ENCODE measurements at regions not wholly inside any gene's neighbourhood (a gene's known extent, or its start where the extent isn't known, plus 50 kb on each side); places are given as distances from the start of the nearest gene placed in this dataset.
"Not testable (repeated sequence)": the region's sequence is repeated elsewhere in the genome, so short reads cannot be mapped to it uniquely, and the experiment has no call there.

- H3K27ac ChIP-seq (ENCODE audit: low read depth, low read length); H3K4me1 Mint-ChIP-seq; H3K4me1 ChIP-seq (ENCODE audit: insufficient read depth, low read length); H3K4me3 Mint-ChIP-seq; H3K27me3 Mint-ChIP-seq; H3K36me3 ChIP-seq (ENCODE audit: insufficient read depth, low read length); H3K4me3 ChIP-seq (ENCODE audit: low read length in 2 of 2); H3K36me3 Mint-ChIP-seq; CTCF ChIA-PET (ENCODE audit: partially characterized antibody); H3K27me3 ChIP-seq (ENCODE audit: insufficient read depth, low read length); H3K27ac Mint-ChIP-seq; H3K9me3 Mint-ChIP-seq; DNase-seq; intact Hi-C loops (cut with micrococcal nuclease); POLR2A ChIA-PET (ENCODE audit: partially characterized antibody); H3K9me3 ChIP-seq (ENCODE audit: control insufficient read depth in 1 of 2, low read length in 2 of 2): not testable (repeated sequence)
Measured at GRCh38 chr9:61817127-61817705, 627.4 kb downstream of the SPATA31A7 start.

DNA sequence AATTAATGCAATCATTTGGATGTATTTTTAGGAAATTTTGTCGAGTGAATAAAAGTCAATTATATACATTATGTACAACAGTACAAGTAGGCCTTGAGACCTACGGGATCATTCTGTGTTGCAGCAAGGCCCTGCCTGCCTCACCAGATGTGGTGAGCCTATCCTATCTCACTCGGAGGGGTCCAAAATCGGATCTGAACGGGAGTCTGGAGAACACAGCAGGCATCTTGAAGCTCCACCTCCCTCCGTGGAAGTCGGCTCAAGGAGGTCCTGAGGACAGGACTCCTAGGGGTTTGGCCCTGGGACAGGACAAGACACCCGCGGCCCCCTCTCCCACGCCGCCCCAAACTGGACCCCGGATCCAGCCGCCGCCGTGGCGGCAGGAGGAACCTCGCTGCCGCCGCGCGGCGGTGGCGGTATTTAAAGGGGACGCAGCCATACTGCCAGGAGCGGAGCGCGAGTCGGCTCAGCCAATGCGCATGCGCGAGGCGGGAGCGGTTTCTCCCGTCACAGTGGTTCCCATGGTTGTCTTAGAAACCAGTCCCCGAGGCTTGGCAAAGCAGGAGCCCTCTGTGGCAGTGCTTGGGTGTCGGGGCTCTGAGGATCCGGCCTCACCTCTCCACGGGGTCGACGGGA is 663.9 kb downstream of the SPATA31A7 start:
- H3K4me1 ChIP-seq (ENCODE audit: insufficient read depth, low read length); H3K27ac Mint-ChIP-seq; intact Hi-C loops (cut with micrococcal nuclease); H3K27me3 ChIP-seq (ENCODE audit: insufficient read depth, low read length); H3K4me1 Mint-ChIP-seq; H3K36me3 Mint-ChIP-seq; H3K9me3 Mint-ChIP-seq; H3K36me3 ChIP-seq (ENCODE audit: insufficient read depth, low read length); H3K27me3 Mint-ChIP-seq; CTCF ChIA-PET (ENCODE audit: partially characterized antibody); H3K4me3 Mint-ChIP-seq; H3K4me3 ChIP-seq (ENCODE audit: low read length in 2 of 2); H3K27ac ChIP-seq (ENCODE audit: low read depth, low read length); H3K9me3 ChIP-seq (ENCODE audit: control insufficient read depth in 1 of 2, low read length in 2 of 2); POLR2A ChIA-PET (ENCODE audit: partially characterized antibody): not testable (repeated sequence)
- peak; percentile 85 to 88 (median 87) for DNase-seq

DNA sequence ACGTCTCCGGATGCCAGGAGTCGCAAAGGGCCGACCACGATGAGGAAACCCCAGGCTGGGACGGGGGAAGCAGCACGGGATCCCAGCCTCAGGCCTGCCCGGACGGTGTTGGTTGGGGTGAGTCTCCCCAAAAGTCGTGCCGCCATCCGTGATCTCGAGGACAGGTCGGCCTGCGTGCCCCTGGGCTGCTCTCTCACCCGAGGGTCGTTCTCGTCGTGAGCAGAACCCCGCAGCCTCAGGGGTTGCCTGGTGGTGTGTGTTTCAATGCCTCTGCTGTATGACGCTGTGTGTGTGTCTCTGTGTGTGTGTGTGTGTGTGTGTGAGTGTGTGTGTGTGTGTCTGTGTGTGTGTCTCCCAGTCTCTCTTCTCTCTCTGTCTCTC is 664.4 kb downstream of the SPATA31A7 start:
- H3K27me3 Mint-ChIP-seq; H3K27ac Mint-ChIP-seq; H3K9me3 Mint-ChIP-seq; H3K4me3 ChIP-seq (ENCODE audit: low read length in 2 of 2); intact Hi-C loops (cut with micrococcal nuclease); POLR2A ChIA-PET (ENCODE audit: partially characterized antibody); H3K27ac ChIP-seq (ENCODE audit: low read depth, low read length); CTCF ChIA-PET (ENCODE audit: partially characterized antibody); H3K9me3 ChIP-seq (ENCODE audit: control insufficient read depth in 1 of 2, low read length in 2 of 2); H3K36me3 ChIP-seq (ENCODE audit: insufficient read depth, low read length); H3K27me3 ChIP-seq (ENCODE audit: insufficient read depth, low read length); H3K4me1 ChIP-seq (ENCODE audit: insufficient read depth, low read length); H3K36me3 Mint-ChIP-seq; H3K4me1 Mint-ChIP-seq: not testable (repeated sequence)
- DNase-seq: peak in 1 of 5 donors; percentile 15
- H3K4me3 Mint-ChIP-seq: peak overlapping the region in 1 of 8 donors; percentile 21

DNA sequence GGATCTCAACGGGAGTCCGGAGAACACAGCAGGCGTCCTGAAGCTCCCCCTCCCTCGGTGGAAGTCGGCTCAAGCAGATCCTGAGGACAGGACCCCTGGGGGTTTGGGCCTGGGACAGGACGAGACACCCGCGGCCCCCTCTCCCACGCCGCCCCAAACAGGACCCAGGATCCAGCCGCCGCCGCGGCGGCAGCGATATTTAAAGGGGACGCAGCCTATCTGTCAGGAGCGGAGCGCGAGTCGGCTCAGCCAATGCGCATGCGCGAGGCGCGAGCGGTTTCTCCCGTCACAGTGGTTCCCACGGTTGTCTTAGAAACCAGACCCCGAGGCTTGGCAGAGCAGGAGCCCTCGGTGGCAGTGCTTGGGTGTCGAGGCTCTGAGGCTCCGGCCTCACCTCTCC is 666.4 kb downstream of the SPATA31A7 start:
- H3K9me3 Mint-ChIP-seq; intact Hi-C loops (cut with micrococcal nuclease): not testable (repeated sequence)

DNA sequence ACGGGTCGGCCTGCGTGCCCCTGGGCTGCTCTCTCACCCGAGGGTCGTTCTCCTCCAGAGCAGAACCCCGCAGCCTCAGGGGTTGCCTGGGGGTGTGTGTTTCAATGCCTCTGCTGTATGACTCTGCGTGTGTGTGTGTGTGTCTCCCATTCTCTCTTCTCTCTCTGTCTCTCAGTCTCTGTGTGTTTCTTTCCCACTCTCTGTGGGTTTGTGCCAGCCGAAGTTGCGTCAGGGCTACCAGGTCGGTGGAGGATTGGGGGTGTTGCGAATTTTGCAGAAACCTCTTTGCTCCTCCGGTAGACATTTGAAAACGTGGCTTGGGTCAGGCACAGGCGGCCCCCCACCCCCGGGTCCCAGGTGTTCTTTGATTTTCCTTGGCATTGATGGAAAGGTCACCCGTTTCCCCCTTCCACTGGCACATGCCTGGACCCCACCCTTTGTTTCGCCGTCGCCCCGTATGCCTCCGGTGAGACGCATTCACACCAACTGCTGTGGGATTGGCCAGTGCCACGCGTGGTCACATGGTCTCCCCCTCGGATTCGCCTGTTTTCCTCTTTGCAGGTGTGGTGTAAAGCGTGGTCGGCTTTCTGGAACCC is 667.1 kb downstream of the SPATA31A7 start:
- not testable (repeated sequence) for H3K4me1 ChIP-seq (ENCODE audit: insufficient read depth, low read length); H3K36me3 ChIP-seq (ENCODE audit: insufficient read depth, low read length)
- H3K4me3 Mint-ChIP-seq: peak overlapping the region in 2 of 8 donors; percentile 11 to 59

More for the DNA sequence above, 666.4 kb downstream of the SPATA31A7 start:
- H3K27me3 Mint-ChIP-seq; H3K9me3 ChIP-seq (ENCODE audit: control insufficient read depth in 1 of 2, low read length in 2 of 2); H3K27ac Mint-ChIP-seq; H3K27ac ChIP-seq (ENCODE audit: low read depth, low read length); DNase-seq; H3K36me3 Mint-ChIP-seq; H3K4me1 Mint-ChIP-seq; H3K4me3 Mint-ChIP-seq; H3K27me3 ChIP-seq (ENCODE audit: insufficient read depth, low read length); H3K36me3 ChIP-seq (ENCODE audit: insufficient read depth, low read length); H3K4me3 ChIP-seq (ENCODE audit: low read length in 2 of 2); CTCF ChIA-PET (ENCODE audit: partially characterized antibody); H3K4me1 ChIP-seq (ENCODE audit: insufficient read depth, low read length); POLR2A ChIA-PET (ENCODE audit: partially characterized antibody): not testable (repeated sequence)

DNA sequence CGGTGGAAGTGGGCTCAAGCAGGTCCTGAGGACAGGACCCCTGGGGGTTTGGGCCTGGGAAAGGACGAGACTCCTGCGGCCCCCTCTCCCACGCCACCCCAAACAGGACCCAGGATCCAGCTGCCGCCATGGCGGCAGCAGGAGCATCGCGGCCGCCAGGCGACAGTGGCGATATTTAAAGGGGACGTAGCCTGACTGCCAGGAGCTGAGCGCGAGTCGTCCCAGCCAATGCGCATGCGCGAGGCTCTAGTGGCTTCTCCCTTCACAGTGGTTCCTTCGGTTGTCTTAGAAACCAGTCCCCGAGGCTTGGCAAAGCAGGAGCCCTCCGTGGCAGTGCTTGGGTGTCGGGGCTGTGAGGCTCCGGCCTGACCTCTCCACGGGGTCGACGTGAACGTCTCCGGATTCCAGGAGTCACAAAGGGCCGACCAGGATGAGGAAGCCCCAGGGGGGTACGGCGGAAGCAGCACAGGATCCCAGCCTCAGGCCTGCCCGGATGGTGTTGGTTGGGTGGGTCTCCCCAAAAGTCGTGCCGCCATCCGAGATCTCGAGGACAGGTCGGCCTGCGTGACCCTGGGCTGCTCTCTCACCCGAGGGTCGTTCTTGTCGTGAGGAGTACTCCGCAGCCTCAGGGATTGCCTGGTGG is 668.0 kb downstream of the SPATA31A7 start:
- H3K9me3 Mint-ChIP-seq; H3K4me3 Mint-ChIP-seq; H3K36me3 ChIP-seq (ENCODE audit: insufficient read depth, low read length); H3K4me3 ChIP-seq (ENCODE audit: low read length in 2 of 2); H3K36me3 Mint-ChIP-seq; intact Hi-C loops (cut with micrococcal nuclease); DNase-seq; H3K9me3 ChIP-seq (ENCODE audit: control insufficient read depth in 1 of 2, low read length in 2 of 2); H3K27ac Mint-ChIP-seq; H3K4me1 Mint-ChIP-seq; POLR2A ChIA-PET (ENCODE audit: partially characterized antibody); H3K27me3 Mint-ChIP-seq; H3K27ac ChIP-seq (ENCODE audit: low read depth, low read length); H3K27me3 ChIP-seq (ENCODE audit: insufficient read depth, low read length); H3K4me1 ChIP-seq (ENCODE audit: insufficient read depth, low read length); CTCF ChIA-PET (ENCODE audit: partially characterized antibody): not testable (repeated sequence)

More for the DNA sequence above, 667.1 kb downstream of the SPATA31A7 start:
- H3K27ac Mint-ChIP-seq: peak overlapping the region in 1 of 7 donors; percentile 46
- H3K4me1 Mint-ChIP-seq; H3K27ac ChIP-seq (ENCODE audit: low read depth, low read length); POLR2A ChIA-PET (ENCODE audit: partially characterized antibody); H3K4me3 ChIP-seq (ENCODE audit: low read length in 2 of 2); H3K9me3 ChIP-seq (ENCODE audit: control insufficient read depth in 1 of 2, low read length in 2 of 2); intact Hi-C loops (cut with micrococcal nuclease); H3K27me3 Mint-ChIP-seq; CTCF ChIA-PET (ENCODE audit: partially characterized antibody); H3K27me3 ChIP-seq (ENCODE audit: insufficient read depth, low read length); H3K36me3 Mint-ChIP-seq; H3K9me3 Mint-ChIP-seq: not testable (repeated sequence)
- peak in 2 of 5 donors; percentile 3 to 9 for DNase-seq

- H3K4me3 ChIP-seq (ENCODE audit: low read length in 2 of 2); H3K4me3 Mint-ChIP-seq; H3K4me1 Mint-ChIP-seq; H3K27ac Mint-ChIP-seq; H3K36me3 Mint-ChIP-seq; H3K27ac ChIP-seq (ENCODE audit: low read depth, low read length); H3K36me3 ChIP-seq (ENCODE audit: insufficient read depth, low read length); POLR2A ChIA-PET (ENCODE audit: partially characterized antibody); intact Hi-C loops (cut with micrococcal nuclease); H3K9me3 Mint-ChIP-seq; H3K4me1 ChIP-seq (ENCODE audit: insufficient read depth, low read length); CTCF ChIA-PET (ENCODE audit: partially characterized antibody); H3K27me3 Mint-ChIP-seq; H3K27me3 ChIP-seq (ENCODE audit: insufficient read depth, low read length); H3K9me3 ChIP-seq (ENCODE audit: control insufficient read depth in 1 of 2, low read length in 2 of 2): not testable (repeated sequence)
- DNase-seq: peak; percentile 38 to 58 (median 45)
Measured at GRCh38 chr9:61862431-61862971, 672.7 kb downstream of the SPATA31A7 start.
